Stimulated activated CD4-positive, alpha-beta T cell treated with anti-CD3 and anti-CD28 coated beads, Interleukin-4, amount 100 ng/mL, for 48 hours (primary cell): ENCODE measurements at regions not wholly inside any gene's neighbourhood (a gene's known extent, or its start where the extent isn't known, plus 50 kb on each side); places are given as distances from the start of the nearest gene placed in this dataset.

ENCODE experiments used
- DNase-seq, 2 donors: peaks; one replicate each; pipeline ENCODE4 v3.0.0-alpha.2; 2020; ENCODE audit warnings: low read depth in 2 of 2

DNA sequence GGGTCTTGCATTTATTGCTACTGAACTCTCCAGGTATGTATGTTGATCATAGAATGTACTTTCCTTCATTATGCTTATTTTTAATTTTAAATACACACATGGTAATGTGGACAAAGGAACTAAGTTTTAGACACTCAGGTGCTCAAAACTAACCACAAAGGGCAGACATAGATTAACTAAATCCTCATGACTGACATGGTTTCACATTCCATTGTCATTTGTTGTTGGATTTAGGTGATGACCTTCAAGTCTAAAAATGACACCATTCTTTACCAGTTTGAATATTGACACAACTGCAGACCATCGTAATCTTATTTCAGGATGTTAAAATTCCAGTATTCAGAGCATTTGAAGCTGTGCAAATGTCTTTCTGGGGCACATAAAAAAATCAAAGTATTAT is 128.4 kb downstream of the BBS10 start:
- DNase-seq: no peak

DNA sequence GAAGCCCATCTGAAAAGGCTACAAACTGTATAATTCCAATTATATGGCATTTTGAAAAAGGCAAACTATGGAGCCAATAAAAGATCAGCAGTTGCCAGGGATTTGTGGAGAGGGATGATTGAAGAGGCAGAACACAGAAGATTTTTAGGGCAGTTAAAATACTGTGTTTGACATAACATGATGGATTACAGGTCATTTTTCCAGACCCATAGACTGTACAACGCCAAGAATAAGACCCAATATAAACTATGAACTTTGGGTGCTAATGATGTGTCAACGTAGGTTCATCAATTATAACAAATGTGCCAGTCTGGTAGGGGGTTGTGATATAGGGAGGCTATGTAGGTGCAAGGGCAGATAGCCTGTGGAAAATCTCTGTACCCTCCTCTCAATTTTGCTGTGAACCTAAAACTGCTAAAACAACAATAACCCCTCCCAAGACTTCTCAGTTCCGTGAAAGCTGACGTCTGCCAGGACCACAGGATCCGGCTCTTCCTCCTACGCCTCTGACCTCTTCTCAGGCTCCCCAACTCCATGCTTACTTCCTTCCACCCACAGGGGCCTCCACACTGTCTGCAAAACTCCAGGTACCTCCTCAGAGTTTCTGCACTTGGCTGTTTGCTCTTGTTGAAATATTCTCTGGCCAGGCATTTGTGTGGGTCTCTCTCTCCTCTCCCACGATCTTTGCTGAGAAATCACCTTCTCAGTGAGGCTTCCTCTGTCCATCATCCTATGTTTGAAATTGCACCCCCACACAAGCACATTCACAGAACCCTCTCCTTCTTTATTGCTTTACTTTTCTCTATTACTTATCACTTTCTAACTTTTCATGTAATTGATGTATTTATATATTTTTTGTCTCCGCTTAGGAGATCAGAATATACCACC is 131.4 kb downstream of the BBS10 start:
- no peak for DNase-seq

DNA sequence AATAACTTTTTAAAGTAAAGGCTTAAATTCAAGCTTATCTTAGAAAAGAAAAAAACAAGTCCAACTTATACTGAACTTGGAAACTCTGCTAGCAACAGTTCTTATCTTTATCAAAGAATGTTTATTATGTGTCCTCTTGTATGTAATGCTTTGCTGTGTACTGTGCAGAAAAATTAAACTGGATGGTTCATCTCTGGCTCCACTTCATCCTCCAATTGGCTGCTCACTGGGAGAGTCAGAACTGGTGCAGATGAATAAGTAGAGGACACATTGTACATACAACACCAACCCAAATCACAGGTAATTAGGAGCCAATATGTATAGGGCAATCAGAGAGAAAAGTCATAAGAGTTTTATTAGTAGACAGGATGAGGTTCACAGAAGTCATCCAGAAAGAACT is 123.6 kb upstream of the NAP1L1 start:
- no peak for DNase-seq

DNA sequence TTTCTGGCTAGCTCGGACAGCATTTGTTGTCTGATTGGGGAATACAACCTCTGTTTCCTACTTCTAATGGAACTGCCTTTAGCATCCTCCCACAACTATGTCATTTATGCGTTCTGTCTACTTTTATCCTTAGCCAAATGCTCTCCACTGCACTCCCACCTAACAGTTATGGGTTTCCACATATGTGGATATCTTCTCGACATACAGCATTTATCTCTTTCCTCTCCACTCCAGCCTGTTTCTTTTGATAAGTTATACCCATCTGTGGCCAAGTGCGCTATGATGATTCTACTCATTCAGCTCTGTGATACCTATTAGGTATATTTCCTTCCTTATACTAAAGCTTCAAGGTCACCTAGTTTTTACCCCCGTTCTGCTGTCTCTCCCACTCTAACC is 122.2 kb upstream of the NAP1L1 start:
- DNase-seq: no peak

DNA sequence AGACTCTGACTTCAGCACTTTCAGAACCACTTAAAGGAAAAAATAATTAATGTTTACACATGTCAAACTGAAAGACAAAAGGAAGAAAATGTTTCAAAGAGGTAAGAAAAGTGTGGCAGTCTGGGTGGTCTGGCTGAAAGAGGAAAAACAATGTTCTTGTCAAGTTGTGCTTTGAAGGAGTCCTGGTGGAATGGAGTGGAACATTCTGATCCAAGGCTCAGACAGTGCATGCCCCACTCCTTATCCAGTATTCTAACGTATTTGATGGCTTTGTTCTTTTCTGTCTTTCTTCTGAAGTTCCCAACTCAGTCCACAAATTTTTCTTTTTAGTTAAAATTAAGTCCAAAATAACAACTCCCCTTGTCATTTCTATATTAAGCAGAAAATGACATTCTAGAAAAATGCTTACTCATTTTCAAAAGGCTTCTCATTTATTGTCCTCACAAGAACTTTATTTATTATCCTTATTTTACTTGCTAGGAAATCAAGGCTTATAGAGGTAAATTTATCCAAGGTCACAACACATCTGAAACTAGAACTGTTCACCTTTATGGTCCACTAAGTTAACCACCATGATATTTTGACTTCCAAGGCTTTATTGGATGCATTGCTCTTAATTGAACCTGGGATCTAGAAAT is 121.7 kb upstream of the NAP1L1 start:
- DNase-seq: no peak

DNA sequence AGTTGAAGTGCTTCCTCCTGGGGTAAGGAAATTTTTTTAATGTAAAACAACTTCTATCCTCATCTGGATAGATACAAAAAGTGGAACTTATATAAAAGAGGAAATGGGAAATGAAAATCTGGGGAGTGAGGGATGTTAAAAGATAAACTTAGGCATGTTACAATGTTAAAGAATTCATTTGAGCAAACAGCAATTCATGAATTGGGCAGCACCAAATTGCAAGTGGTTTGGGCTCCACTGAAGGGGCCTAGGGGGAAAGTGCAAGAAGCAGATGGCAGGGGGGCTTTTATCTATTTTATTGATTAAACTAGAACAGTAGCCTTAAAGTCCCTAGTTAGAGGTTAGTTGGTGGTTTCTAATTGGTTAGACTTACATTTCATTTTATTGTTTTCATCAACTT is 118.1 kb upstream of the NAP1L1 start:
- no peak for DNase-seq

DNA sequence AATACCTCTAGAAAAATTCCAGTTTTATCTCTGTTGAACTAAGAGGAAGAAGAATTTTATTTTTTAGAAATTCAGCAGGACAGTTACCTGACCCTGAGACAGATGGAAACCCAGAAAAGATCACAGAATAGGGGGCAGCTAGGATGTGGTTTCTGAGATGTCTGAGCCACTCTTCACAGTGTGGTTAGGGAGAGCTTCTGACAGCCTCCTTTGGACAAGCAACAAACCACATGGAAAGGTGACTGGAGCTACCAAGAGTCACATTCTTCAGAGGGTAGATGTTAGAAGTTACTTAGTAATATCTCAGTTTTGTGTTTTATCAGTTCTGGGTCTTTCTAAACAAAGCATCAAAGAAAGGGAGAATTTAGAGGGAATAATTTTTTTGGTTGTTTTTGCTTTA is 117.3 kb upstream of the NAP1L1 start:
- DNase-seq: no peak

DNA sequence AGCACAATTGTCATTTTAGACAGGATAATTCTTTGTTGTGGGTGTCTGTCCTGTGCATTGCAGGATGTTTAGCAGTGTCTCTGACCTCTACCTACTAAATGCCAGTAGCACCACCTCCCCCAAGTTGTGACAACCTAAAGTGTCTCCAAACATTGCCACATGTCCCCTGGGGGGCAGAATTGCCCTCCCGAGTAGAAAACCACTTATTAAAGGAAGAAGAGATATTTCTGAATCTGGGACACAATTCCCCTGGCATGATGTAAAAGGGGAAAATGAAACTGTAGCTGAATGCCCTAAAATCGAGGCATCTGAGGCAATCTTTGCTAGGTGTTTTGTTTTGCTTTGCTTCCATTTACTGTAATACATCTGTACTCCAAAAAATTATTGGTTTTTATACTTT is 116.8 kb upstream of the NAP1L1 start:
- no peak for DNase-seq

DNA sequence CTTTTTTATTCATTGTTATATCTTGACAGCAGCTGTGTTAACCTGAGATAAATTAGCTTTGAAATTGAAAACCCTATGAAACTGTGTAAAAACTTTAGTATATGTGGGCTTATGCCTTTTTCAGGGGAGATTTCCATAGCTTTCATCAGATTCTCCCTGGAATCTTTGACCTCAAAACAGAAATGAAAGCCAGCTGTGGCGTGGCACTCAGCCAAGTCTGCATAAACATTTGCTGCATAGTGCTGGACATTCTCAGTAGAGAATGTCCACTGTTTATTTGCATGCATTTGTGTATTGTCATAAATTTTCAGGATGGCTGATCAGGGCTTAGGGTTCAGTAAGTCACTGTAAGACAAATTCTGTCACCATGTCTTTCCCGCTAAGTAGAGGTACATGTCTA is 115.3 kb upstream of the NAP1L1 start:
- no peak for DNase-seq

DNA sequence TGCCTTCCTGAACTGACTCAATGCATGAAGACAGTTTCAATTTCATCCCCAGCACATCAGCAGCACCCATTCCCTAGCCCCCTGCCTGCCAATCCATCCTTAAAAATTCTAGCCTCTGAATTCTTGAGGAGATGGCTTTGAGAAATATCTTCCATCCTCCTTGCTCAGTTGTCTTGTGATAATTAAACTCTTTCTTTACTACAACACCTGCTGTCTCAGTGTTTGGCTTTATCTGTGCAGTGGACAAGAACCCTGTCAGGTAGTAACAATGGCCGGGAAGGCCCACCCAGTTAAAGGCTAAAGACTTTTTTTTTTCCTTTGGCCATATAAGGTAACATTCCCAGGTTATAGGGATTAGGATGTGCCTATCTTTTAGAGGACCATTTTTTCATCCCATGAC is 114.4 kb upstream of the NAP1L1 start:
- DNase-seq: no peak

DNA sequence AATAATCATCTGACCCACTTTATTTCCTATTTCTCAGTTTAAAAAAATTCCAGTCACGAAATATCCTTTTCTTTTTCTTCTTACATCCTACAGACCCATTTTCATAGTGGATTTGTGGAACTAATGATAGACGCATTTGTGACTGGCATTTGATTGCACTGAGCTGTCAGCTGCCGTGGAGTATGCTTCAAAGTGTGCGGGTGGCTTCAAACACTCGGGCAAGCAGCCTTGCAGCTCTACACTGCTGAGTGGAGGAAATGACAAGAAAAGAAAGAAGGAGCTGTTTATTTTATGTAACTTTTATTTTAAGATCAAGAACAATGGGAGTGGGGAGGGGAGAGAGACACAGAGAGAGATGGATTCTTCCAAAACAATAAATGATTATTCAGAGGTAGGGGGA is 112.8 kb upstream of the NAP1L1 start:
- no peak for DNase-seq

DNA sequence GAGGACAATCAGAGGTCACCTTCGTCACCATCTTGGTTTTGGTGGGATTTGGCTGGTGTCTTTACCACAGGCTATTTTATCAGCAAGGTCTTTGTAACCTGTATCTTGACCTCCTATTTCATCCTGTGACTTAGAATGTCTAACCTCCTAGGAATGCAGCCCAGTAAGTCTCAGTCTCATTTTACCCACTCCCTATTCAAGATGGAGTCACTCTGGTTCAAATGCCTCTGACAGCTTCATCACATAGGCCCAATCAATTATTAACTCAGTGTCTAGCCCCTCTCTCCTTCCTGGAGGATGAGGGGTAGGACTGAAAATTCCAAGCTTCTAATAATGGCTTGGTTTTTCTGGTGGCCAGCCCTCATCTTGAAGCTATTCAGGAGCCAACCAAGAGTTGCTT is 111.4 kb upstream of the NAP1L1 start:
- DNase-seq: no peak

DNA sequence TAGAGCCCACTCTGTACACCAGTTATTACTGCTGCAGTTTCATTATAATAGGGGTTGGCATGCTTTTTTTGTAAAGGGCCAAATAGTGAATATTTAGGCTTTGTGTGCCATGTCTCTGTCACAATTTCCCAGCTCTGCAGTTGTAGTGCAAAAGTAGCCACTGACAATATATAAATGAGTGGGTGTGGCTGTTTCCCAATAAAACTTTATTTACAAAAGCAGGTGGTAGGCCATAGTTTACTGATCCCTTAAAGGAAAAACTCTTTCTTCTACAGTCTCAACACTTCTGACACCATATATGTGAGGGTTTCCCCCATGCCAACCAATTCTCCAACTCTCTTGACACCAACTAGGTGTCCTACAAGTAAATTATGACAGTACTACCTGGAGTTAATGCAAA is 110.2 kb upstream of the NAP1L1 start:
- no peak for DNase-seq

DNA sequence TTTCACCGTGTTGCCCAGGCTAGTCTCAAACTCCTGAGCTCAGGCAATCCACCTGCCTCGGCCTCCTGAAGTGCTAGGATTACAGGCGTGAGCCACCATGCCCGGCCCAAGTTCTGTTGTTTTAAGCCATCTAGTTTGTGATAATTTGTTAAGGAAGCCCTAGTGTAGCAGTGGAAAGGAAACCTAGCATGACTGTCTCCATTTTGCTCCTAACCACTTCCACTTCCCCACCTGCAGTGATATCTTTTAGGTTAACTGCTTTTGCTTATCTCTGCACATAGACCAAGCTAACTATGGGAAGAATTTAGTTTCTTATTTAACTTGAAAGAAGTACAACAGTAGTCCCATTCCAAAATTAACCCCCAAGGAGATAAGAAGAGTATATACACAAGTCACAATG is 109.5 kb upstream of the NAP1L1 start:
- DNase-seq: no peak

DNA sequence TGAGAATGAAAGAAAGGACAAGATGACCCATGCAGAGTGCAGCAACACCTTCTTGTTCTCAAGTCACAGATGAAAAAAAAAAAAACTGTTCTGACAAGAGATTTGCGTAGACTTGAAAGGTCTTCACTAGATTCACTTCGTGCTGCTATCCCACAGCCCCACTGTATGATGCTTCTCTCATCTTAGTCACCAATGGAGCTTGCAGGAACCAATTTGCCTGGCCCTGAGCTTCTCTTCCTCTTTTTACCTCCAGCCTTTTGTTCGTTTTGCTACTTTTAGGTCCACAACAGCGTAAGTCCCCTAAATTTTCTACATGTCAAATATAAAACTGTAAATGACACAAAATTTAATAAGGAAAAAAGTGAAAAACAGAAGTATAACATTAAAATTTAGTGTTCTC is 107.9 kb upstream of the NAP1L1 start:
- no peak for DNase-seq

DNA sequence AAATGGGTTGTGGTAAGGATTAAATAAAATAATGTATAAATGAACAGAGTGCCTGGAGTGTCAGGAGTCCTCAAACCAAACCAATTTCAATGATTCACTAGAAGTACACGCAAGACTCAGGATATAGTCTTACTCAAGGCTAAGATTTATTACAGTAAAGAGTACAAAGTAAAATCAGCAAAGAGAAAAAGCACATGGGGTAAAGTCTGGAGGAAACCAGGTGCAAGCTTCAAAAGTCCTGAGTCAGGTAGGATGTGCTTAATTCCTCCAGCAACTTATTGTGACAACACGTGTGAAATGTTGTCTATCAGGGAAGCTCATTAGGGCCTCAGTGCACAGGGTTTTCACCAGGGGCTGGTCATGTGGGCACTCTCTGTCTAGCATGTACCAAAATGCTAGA is 105.8 kb upstream of the NAP1L1 start:
- no peak for DNase-seq

DNA sequence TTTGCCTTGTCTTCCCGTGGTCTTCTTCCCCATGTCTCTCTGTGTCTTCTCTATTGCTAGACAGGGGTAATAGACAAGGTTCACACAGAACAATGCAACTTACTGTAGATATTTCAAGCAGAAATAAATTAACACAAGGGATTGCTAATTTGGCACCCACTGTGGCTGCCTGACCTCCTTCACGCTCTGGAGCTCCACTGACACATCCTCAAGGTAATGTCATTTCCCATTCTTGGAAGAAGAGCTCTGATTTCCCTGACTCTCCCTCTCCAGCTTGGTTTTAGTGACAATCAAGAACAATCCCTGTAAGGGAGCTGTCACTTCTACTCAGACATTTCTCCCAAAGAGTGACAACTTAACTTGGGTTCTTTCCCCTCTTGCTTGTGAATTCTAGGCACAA is 105.4 kb upstream of the NAP1L1 start:
- no peak for DNase-seq

DNA sequence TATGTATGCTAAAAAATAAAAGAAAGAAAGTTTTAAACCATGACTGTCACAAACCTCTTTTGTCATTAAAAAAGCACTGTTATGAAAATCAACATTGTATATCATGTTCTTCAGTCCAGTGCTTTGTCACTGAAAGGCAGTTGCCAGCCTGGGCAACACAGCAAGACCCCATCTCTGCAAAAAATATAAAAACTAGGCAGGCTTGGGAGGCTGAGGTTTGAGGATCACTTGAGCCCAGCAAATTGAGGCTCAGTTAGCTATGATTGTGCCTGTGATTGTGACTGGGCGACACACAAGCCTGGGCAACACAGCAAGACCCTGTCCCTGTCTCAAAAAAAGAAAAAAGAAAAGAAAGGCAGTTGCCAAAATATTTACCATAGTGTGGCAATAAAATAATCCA is 102.7 kb upstream of the NAP1L1 start:
- no peak for DNase-seq

DNA sequence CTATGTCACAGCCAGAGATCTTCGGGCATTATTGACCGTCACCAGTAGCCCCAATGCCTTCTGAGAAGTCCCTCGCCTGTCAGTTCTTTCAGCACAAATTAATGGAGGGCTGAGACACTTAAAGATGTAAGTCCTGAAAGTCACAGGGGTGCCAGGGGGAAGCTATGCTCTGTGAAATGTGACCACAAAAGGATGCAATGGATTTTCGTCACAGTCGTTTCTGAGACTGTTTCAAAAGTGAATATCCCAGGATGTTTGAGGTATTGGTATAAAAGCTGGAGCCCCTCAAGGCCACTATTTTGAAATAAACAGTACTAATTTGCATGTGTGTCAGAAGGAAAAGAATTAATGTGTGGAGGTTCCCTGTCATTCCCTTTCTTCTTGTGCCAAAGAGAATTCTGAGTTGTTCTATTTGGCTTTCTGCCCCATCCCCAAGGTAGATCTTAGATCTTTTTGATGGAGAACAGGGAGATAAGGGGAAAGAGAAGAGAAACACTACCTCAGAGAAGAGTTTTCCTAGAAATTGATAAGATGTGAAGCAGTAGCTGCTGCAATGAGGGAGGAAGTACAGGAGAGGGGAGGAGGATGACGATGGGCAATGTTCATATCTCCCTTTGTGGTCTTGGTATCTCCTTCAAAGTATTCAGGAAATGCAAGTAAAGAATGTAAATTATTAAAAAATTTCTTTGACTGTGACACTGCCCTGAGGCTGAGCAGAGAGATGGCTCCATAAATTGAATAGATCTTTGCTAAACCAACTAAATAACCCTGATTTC is 101.8 kb upstream of the NAP1L1 start:
- DNase-seq: no peak

DNA sequence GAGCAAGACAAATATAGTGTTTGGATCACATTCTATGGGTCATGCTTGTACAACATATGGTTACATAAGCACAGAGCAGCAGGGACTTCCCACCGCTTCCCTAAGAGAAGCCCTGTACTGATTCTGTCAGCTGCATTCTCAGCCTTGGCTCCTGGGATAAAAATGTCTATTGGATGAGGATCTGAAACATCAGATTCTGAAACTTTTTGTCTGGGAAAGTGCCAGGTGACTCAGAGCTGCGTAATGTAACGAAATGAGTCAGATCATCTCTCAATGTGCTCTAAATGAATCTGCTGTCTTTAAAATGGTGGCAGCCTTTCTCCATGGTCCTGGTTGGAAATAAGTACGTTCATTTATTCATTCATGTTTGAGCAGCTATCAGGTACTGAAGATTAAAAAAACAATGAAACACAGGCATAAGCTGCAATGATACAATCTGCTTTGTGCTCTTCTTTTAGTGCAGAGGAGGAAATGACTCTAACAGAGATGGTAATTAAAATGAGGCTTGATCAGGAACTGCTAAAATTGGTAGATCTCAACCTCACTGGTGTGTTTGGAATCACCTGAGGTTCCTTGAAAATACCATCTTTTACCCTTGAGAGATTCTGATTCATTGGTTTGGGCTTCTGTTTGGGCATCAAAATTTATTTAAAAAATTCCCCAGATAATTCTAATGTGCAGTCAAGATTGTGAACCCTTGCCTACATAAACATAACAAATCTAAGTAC is 99.1 kb upstream of the NAP1L1 start:
- DNase-seq: peak; percentile 35 to 58

DNA sequence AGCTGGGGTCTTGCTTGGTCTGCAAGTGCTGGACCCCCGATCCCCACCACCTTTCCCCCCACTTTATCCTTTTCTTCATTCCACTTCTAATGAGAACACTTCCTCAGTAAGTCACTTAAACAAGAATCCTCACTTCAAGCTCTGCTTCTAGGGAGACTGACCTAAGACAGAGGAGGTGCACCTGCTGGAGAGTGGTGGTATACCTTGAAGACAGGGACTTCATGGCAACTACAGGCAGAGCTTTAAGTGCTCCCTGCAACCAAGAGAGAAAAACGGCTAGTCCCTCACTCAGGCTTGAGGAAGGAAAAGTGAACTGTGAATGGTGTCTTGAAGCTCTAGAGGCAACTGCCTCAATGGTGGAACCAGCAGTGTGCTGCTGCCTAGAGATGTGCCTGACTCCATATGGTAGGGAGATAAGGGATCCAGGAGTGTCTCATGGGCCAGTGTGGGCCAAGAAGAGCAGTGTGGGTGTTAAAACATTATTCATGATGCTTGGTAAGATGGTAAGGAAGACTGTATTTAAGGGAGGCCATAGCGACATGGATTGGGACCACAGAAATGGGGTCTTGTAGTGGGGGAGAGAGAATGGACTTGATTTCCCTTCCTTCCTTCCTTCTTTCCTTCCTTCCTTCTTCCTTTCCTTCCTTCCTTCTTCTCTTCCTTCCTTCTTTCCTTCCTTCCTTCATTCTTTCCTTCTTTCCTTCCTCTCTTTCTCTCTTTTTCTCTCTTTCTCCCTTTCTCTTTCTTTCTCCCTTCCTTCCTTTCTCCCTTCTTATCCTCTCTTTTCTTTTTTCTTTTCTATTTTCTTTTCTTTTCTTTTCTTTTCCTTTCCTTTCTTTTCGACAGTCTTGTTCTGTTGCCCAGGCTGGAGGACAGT is 96.2 kb upstream of the NAP1L1 start:
- no peak for DNase-seq
